Heart left ventricle (tissue), 16 donors: ENCODE measurements at regions not wholly inside any gene's neighbourhood (a gene's known extent, or its start where the extent isn't known, plus 50 kb on each side); places are given as distances from the start of the nearest gene placed in this dataset.
A peak's percentile ranks its signal among the peaks of the same experiment; 100 is the strongest.

Source experiments
- ATAC-seq, 4 donors: fragments of 200-7000 bp; cut with Tn5 transposase; one replicate each; pipeline ENCODE4 v1.9.1; 2020 to 2022; ENCODE audit warnings: moderate library complexity in 4 of 4, mild to moderate bottlenecking in 3 of 4, moderate number of reproducible peaks in 1 of 4
- DNase-seq, 5 donors: peaks; one replicate each; pipeline ENCODE4 v3.0.0-alpha.2; 2020
- H3K27ac ChIP-seq, 12 donors: fragments of 200-600 bp; sonication (generic) in 4 of 12; one replicate each; pipeline versions ENCODE4 v1.5.0 to v1.8.0; 2016 to 2022; ENCODE audit warnings: mild to moderate bottlenecking in 2 of 12
- H3K27me3 ChIP-seq, 9 donors: fragments of 200-600 bp; sonication (generic) in 2 of 9; one replicate each; pipeline versions ENCODE4 v1.5.1 to v1.8.0; 2016 to 2022; ENCODE audit warnings: mild to moderate bottlenecking in 3 of 9
- H3K36me3 ChIP-seq, 9 donors: fragments of 200-600 bp; sonication (generic) in 2 of 9; one replicate each; pipeline versions ENCODE4 v1.5.0 to v1.8.0; 2018 to 2022; ENCODE audit warnings: mild to moderate bottlenecking in 2 of 9
- H3K4me1 ChIP-seq, 12 donors: fragments of 200-600 bp; sonication (generic) in 4 of 12; one replicate each; pipeline versions ENCODE4 v1.5.0 to v1.8.0; 2016 to 2022; ENCODE audit warnings: mild to moderate bottlenecking in 3 of 12
- H3K4me3 ChIP-seq, 12 donors: fragments of 200-600 bp; sonication (generic) in 4 of 12; one replicate each; pipeline versions ENCODE4 v1.5.0 to v1.8.0; 2017 to 2022; ENCODE audit warnings: mild to moderate bottlenecking in 9 of 12, moderate library complexity in 4 of 12
- H3K9me3 ChIP-seq, 12 donors: fragments of 200-600 bp; sonication (generic) in 4 of 12; one replicate each; pipeline versions ENCODE4 v1.5.0 to v1.8.0; 2016 to 2022; ENCODE audit warnings: mild to moderate bottlenecking in 1 of 12
- POLR2A ChIP-seq, 2 donors: fragments of 450-650 bp; IDR thresholded peaks; one replicate each; pipeline ENCODE4 v1.6.1; 2017; ENCODE audit warnings: antibody characterized with exemption in 2 of 2, mild to moderate bottlenecking in 2 of 2, moderate library complexity in 2 of 2
- WGBS, 4 donors: extraction: QIAGEN DNeasy Blood & Tissue Kit in 2 of 4; methylation state at CpG; one replicate each; pipeline versions ENCODE4 v1.1.5 to v1.1.7; 2013 to 2018; 5-methylcytosine and 5-hydroxymethylcytosine counted together
- intact Hi-C, 10 donors: fragments of 100-400 bp; cut with DNase I; formaldehyde crosslinking; loops; one replicate each; pipeline versions ENCODE4 v1.11.1 to v1.14.2; 2022
- TF ChIP-seq, protein P1 (sequence below), 12 donors: fragments of 200-600 bp; sonication (generic) in 4 of 12; IDR thresholded peaks; one replicate each; pipeline versions ENCODE4 v1.5.0 to v1.8.0; 2018 to 2022; ENCODE audit warnings: antibody characterized with exemption in 12 of 12, mild to moderate bottlenecking in 5 of 12
- donor health status: ischemic (EF 13 %, LVEDD 7.1; RV severe dilation, severe dysfunction).
- donor health status: healthy with polysubstance abuse.
- donor health status: DM: no; HTN: yes; CAD: no.
- donor health status: DM: no; HTN: no; CAD: no.
- donor health status: ischemic (EF 25% LVEDD 6.9; RV normal size, moderate dysfunction).
- donor health status: ischemic (EF 25% LVEDD 5.7; RV mildly dilated, moderate dysfunction).
- donor health status: healthy.
- donor health status: DM: yes; HTN: yes; CAD: no.
- donor health status: ischemic (EF 35%, LVEDD 5.7; RV mildly dilated, moderate dysfunction).
- donor health status: nonischemic (EF 11% LVEDD 7.7; RV severe dilation, severe dysfunction).
- donor health status: DM: yes; HTN: yes; CAD: no.
- donor health status: PGD.
- donor health status: ischemic (EF 29% LVEDD 5.4; RV normal size, mild dysfunction).
- donor health status: nonischemic (EF 23%, LVEDD 6.1; RV moderate dilation, normal function).

DNA sequence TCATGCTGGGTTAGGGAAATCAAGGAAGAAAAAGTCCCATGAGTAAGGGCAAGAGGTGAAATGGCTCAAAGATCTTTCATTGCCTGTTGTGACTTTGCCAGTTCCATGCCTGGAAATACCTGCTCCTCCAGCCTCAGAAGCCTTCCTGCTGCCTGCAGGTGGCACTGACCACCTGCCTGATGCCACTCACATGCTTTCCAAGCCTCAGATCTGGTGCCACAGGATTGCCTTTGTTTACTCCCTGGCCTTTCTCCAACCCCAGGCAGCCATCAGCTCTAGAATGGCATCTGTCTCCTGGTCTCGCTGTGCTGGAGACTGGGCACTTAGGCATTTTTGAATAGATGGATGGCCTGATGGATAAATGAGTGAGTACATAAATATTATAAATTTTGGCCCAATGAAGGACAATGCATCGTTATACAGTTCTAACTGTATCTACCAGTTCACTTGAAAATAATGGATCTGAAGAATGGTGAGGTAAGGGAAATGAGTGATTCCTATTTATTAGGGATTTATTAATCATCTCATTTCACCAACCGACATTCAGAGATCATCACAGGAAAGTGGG is 657.2 kb downstream of the INHBA start:
- H3K27ac ChIP-seq, result peak overlapping the region in 7 of 12 donors; percentile 33 to 80 (median 65)

DNA sequence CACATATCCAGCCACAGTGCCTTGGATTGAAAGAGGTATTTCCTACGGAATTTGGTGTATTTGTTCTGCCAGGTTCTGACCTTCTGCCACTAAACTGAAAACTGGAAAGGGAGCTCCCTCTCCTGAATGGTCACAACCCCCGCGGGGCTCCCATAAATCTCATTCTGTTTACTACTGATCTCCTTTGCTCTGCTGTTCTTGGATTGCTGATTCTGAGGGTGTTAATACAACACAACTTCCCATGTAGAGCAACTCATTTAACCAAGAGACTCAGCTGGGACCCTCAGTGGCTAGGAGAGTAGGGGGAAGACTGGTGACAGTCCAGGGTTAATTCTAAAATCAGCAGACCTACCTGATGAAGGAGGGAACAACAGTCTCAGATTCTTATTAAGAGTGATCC is 662.9 kb downstream of the INHBA start:
- DNase-seq, result no peak
- Histone ChIP-seq H3K27ac (no peak overlapping the region), H3K36me3 (no peaks in the 10 kb centered on the region), H3K4me1 (no peaks in the 10 kb centered on the region), H3K4me3 (no peak overlapping the region), H3K27me3 (no peaks in the 10 kb centered on the region), H3K9me3 (peaks cover 0 to 12% (median 5%) of the 10 kb centered on the region in 12 donors)
- intact Hi-C loops, result loop anchor here in 4 of 10 donors (5.0 to 10.0 kb wide), 3 partner anchors 278 to 657 kb away; no protein-coding TSS in a partner anchor
- TF ChIP-seq, protein P1, sequence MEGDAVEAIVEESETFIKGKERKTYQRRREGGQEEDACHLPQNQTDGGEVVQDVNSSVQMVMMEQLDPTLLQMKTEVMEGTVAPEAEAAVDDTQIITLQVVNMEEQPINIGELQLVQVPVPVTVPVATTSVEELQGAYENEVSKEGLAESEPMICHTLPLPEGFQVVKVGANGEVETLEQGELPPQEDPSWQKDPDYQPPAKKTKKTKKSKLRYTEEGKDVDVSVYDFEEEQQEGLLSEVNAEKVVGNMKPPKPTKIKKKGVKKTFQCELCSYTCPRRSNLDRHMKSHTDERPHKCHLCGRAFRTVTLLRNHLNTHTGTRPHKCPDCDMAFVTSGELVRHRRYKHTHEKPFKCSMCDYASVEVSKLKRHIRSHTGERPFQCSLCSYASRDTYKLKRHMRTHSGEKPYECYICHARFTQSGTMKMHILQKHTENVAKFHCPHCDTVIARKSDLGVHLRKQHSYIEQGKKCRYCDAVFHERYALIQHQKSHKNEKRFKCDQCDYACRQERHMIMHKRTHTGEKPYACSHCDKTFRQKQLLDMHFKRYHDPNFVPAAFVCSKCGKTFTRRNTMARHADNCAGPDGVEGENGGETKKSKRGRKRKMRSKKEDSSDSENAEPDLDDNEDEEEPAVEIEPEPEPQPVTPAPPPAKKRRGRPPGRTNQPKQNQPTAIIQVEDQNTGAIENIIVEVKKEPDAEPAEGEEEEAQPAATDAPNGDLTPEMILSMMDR (IDR thresholded peaks at IDR 0.05), result no peak
- TF ChIP-seq POLR2A (IDR thresholded peaks at IDR 0.05), result no peak
- no peak for ATAC-seq
- 88 to 93% (median 91%) methylated on average over 3 of the region's 3 CpGs for WGBS, 4 donors

More for the DNA sequence above, 657.2 kb downstream of the INHBA start:
- H3K4me3 ChIP-seq, result no peak overlapping the region
- 81 to 91% (median 90%) methylated on average over 3 of the region's 3 CpGs for whole genome bisulfite sequencing, 4 donors
- intact Hi-C loops, result loop anchor here in 4 of 10 donors (2.0 to 10.0 kb wide), 3 partner anchors 649 to 659 kb away; no protein-coding TSS in a partner anchor
- no peaks in the 10 kb centered on the region for H3K27me3 ChIP-seq
- ATAC-seq, result no peak
- peaks cover 0 to 33% (median 19%) of the 10 kb centered on the region in 12 donors for H3K4me1 ChIP-seq
- TF ChIP-seq, protein P1 (IDR thresholded peaks at IDR 0.05), result peak in 1 of 12 donors; percentile 5
- no peak for TF ChIP-seq POLR2A (IDR thresholded peaks at IDR 0.05)
- H3K36me3 ChIP-seq, result no peaks in the 10 kb centered on the region
- no peak for DNase-seq
- H3K9me3 ChIP-seq, result peaks cover 0 to 12% (median 5%) of the 10 kb centered on the region in 12 donors

DNA sequence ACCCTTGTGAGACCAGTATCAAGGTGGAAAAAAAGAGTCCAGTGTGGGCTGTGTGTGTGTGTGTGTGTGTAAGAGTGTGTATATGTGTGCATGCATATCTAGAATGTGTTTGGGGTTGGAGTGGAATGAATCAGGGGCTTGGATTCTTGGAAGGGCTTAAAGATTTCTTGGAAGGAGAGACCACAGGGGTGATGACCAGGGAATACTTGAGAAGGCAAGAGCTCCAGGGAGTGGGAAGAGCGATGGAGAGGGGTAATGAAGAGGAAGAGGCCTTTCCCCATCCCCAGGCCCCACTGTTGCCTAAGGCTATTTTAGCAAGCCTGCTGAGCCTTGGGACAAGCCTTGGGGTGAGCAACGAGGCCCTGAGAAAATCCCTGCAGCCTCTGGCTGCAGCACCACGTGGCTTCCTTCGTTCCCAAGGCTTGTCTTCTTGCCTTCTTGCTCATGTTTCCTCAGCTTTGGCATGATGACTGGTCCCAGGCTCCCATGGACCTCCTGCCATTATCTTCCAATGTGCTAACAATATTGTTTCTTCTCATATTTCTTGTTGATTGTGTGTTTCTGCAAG is 663.4 kb downstream of the INHBA start:
- DNase-seq, result no peak
- 72 to 77% (median 74%) methylated on average over 4 of the region's 4 CpGs for WGBS, 4 donors
- Histone ChIP-seq H3K36me3 (no peaks in the 10 kb centered on the region), H3K4me1 (no peaks in the 10 kb centered on the region), H3K27ac (no peak overlapping the region), H3K27me3 (no peaks in the 10 kb centered on the region), H3K9me3 (peaks cover 0 to 12% (median 5%) of the 10 kb centered on the region in 12 donors), H3K4me3 (no peak overlapping the region)
- no peak for ATAC-seq
- TF ChIP-seq POLR2A (IDR thresholded peaks at IDR 0.05), result no peak
- TF ChIP-seq, protein P1 (IDR thresholded peaks at IDR 0.05), result no peak
- intact Hi-C loops, result no loop called here

DNA sequence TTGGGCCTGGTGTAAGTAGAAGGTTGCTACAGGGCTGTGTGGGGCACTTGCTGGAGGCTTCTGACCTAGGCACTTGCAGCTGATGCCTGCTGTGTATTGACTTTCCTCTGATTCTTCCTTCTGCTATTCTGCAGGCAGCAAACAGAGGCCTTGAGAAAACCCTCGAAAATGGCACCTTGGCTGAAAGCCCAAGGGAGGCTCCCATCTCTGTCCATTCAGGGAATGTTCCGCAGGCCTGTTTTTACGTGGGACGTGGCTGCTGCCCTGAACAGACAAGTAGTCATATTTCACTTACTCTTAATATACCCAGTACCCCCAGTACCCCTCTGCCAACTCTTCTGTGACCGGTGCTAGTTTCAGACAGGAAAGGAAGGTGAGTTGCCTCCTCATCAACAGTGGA is 664.7 kb downstream of the INHBA start:
- H3K4me1 ChIP-seq, result no peaks in the 10 kb centered on the region
- no peaks in the 10 kb centered on the region for H3K27me3 ChIP-seq
- TF ChIP-seq, protein P1 (IDR thresholded peaks at IDR 0.05), result no peak
- TF ChIP-seq POLR2A (IDR thresholded peaks at IDR 0.05), result no peak
- peaks cover 0 to 6% (median under 1%) of the 10 kb centered on the region in 12 donors for H3K9me3 ChIP-seq
- 81 to 90% (median 85%) methylated on average over 5 of the region's 5 CpGs for WGBS, 4 donors
- no peaks in the 10 kb centered on the region for H3K36me3 ChIP-seq
- no peak overlapping the region for H3K4me3 ChIP-seq
- no peak overlapping the region for H3K27ac ChIP-seq
- intact Hi-C loops, result no loop called here
- ATAC-seq, result no peak
- no peak for DNase-seq
